HG03280 (cell line): ENCODE measurements at regions not wholly inside any gene's neighbourhood (a gene's known extent, or its start where the extent isn't known, plus 50 kb on each side); places are given as distances from the start of the nearest gene placed in this dataset.
A peak's percentile ranks its signal among the peaks of the same experiment; 100 is the strongest.
"Not testable (repeated sequence)": the region's sequence is repeated elsewhere in the genome, so short reads cannot be mapped to it uniquely, and the experiment has no call there.

Experiments used
- ATAC-seq: cut with Tn5 transposase; IDR thresholded peaks from one replicate; pipeline ENCODE4 v1.9.1; 2021; ENCODE audit warnings: mild to moderate bottlenecking, moderate library complexity; ENCODE audit not compliant: unreplicated experiment

GRCh38 chr2:48183276-48183675 is 131.2 kb upstream of the FOXN2 start:
- no peak for ATAC-seq

GRCh38 chr2:48183991-48184390 is 130.5 kb upstream of the FOXN2 start:
- no peak for ATAC-seq

GRCh38 chr2:48187503-48187902 is 127.0 kb upstream of the FOXN2 start:
- no peak for ATAC-seq

- ATAC-seq: no peak
Observed at GRCh38 chr2:48189552-48190228, 124.8 kb upstream of the FOXN2 start.

GRCh38 chr2:48190230-48190629 is 124.3 kb upstream of the FOXN2 start:
- ATAC-seq: no peak

GRCh38 chr2:48194641-48195040 is 119.8 kb upstream of the FOXN2 start:
- ATAC-seq: no peak

- ATAC-seq: no peak
Observed at GRCh38 chr2:48195169-48195568, 119.3 kb upstream of the FOXN2 start.

- no peak for ATAC-seq
Observed at GRCh38 chr2:48197618-48198017, 116.9 kb upstream of the FOXN2 start.

- ATAC-seq: no peak
Observed at GRCh38 chr2:48198371-48198770, 116.1 kb upstream of the FOXN2 start.

- ATAC-seq: no peak
Observed at GRCh38 chr2:48199070-48199469, 115.4 kb upstream of the FOXN2 start.

- ATAC-seq: no peak
Observed at GRCh38 chr2:48200620-48201293, 113.7 kb upstream of the FOXN2 start.

GRCh38 chr2:48201435-48201834 is 113.0 kb upstream of the FOXN2 start:
- ATAC-seq: not testable (repeated sequence)

GRCh38 chr2:48202863-48203642 is 111.4 kb upstream of the FOXN2 start:
- no peak for ATAC-seq

- no peak for ATAC-seq
Observed at GRCh38 chr2:48203668-48204067, 110.8 kb upstream of the FOXN2 start.

- ATAC-seq: no peak
Observed at GRCh38 chr2:48204750-48205136, 109.7 kb upstream of the FOXN2 start.

GRCh38 chr2:48205137-48205798 is 109.2 kb upstream of the FOXN2 start:
- peak; percentile 48 for ATAC-seq

- ATAC-seq: not testable (repeated sequence)
Observed at GRCh38 chr2:48206056-48206656, 108.3 kb upstream of the FOXN2 start.

GRCh38 chr2:48207201-48207641 is 107.3 kb upstream of the FOXN2 start:
- ATAC-seq: no peak

- ATAC-seq: no peak
Observed at GRCh38 chr2:48207851-48208250, 106.6 kb upstream of the FOXN2 start.

- no peak for ATAC-seq
Observed at GRCh38 chr2:48209214-48209885, 105.1 kb upstream of the FOXN2 start.
